CD14-positive monocyte (primary cell): ENCODE measurements at regions not wholly inside any gene's neighbourhood (a gene's known extent, or its start where the extent isn't known, plus 50 kb on each side); places are given as distances from the start of the nearest gene placed in this dataset.

Experiments used
- DNase-seq, 3 donors: peaks; one replicate each; pipeline ENCODE4 v3.0.0-alpha.2; 2011 to 2022
- H2AFZ ChIP-seq: 2 replicates; pipeline ENCODE4 v1.6.0; 2012; ENCODE audit warnings: mild to moderate bottlenecking, low read depth, low read length, inconsistent platforms; ENCODE audit not compliant: insufficient read depth, poor library complexity, severe bottlenecking
- H3K27ac ChIP-seq, 2 donors: 1 replicate in 1 of 2; 2 replicates in 1 of 2; pipeline ENCODE4 v1.5.1; 2012 to 2013; ENCODE audit warnings: low read length in 2 of 2, control low read depth in 1 of 2, inconsistent platforms in 1 of 2, low read depth in 1 of 2, mild to moderate bottlenecking in 1 of 2
- H3K27me3 ChIP-seq, 2 donors: one replicate each; pipeline versions ENCODE4 v1.6.0 to v1.6.1; 2011 to 2013; ENCODE audit warnings: low read length in 2 of 2; ENCODE audit not compliant: control insufficient read depth in 2 of 2, insufficient read depth in 2 of 2
- H3K36me3 ChIP-seq, 2 donors: replicated peaks in 1 of 2; 1 replicate in 1 of 2; 2 replicates in 1 of 2; pipeline versions ENCODE4 v1.5.1 to v1.6.1; 2012 to 2013; ENCODE audit warnings: low read length in 2 of 2, control low read depth in 1 of 2, inconsistent platforms in 1 of 2, mild to moderate bottlenecking in 1 of 2; ENCODE audit not compliant: insufficient read depth in 2 of 2, control insufficient read depth in 1 of 2
- H3K4me1 ChIP-seq, 2 donors: 1 replicate in 1 of 2; 2 replicates in 1 of 2; pipeline versions ENCODE4 v1.5.1 to v1.6.1; 2012 to 2013; ENCODE audit warnings: low read length in 2 of 2, control low read depth in 1 of 2, inconsistent platforms in 1 of 2, mild to moderate bottlenecking in 1 of 2, moderate library complexity in 1 of 2; ENCODE audit not compliant: insufficient read depth in 2 of 2, control insufficient read depth in 1 of 2
- H3K4me2 ChIP-seq: replicated peaks from 2 replicates; pipeline ENCODE3; 2012; ENCODE audit warnings: low read length, moderate library complexity, mild to moderate bottlenecking; ENCODE audit not compliant: poor library complexity, severe bottlenecking; ENCODE audit errors: extremely low read depth
- H3K4me3 ChIP-seq, 3 experiments: fragments of 200-600 bp in 1 of 3; sonication (generic) in 1 of 3; replicated peaks in 1 of 3; 1 replicate in 2 of 3; 2 replicates in 1 of 3; pipeline ENCODE4 v1.5.1; 2011 to 2013; ENCODE audit warnings: low read length in 3 of 3, mild to moderate bottlenecking in 3 of 3, control low read depth in 2 of 3, low read depth in 2 of 3, inconsistent platforms in 1 of 3, moderate library complexity in 1 of 3
- H3K79me2 ChIP-seq: 2 replicates; pipeline ENCODE4 v1.6.0; 2012; ENCODE audit warnings: mild to moderate bottlenecking, control low read depth, inconsistent platforms, low read length, moderate library complexity; ENCODE audit not compliant: insufficient read depth
- H3K9ac ChIP-seq: 2 replicates; pipeline ENCODE4 v1.6.0; 2017; ENCODE audit warnings: low read length, mild to moderate bottlenecking; ENCODE audit not compliant: insufficient read depth, poor library complexity, severe bottlenecking
- H3K9me3 ChIP-seq, 2 donors: replicated peaks in 1 of 2; 1 replicate in 1 of 2; 2 replicates in 1 of 2; pipeline versions ENCODE4 v1.5.1 to v1.6.1; 2012 to 2013; ENCODE audit warnings: low read length in 2 of 2, control low read depth in 1 of 2; ENCODE audit not compliant: control insufficient read depth in 1 of 2, insufficient read depth in 1 of 2
- H4K20me1 ChIP-seq: 2 replicates; pipeline ENCODE4 v1.6.0; 2012; ENCODE audit warnings: mild to moderate bottlenecking, low read length, control low read depth, moderate library complexity; ENCODE audit not compliant: insufficient read depth
- H3K27ac Mint-ChIP-seq, 7 donors: one replicate each; pipeline ENCODE4 v1.8.0; 2020; ENCODE audit warnings: mild to moderate bottlenecking in 7 of 7, mixed read lengths in 7 of 7, moderate library complexity in 6 of 7, inconsistent platforms in 2 of 7
- H3K27me3 Mint-ChIP-seq, 3 donors: one replicate each; pipeline ENCODE4 v1.8.0; 2021 to 2022; ENCODE audit warnings: low read depth in 3 of 3, mild to moderate bottlenecking in 3 of 3, mixed read lengths in 3 of 3, moderate library complexity in 3 of 3, inconsistent platforms in 1 of 3
- H3K36me3 Mint-ChIP-seq, 2 donors: one replicate each; pipeline ENCODE4 v1.8.0; 2020; ENCODE audit warnings: mixed read lengths in 2 of 2, inconsistent platforms in 1 of 2, mild to moderate bottlenecking in 1 of 2
- H3K4me1 Mint-ChIP-seq: one replicate; pipeline ENCODE4 v1.8.0; 2020; ENCODE audit warnings: mild to moderate bottlenecking, mixed read lengths
- H3K4me3 Mint-ChIP-seq, 2 donors: one replicate each; pipeline ENCODE4 v1.8.0; 2020; ENCODE audit warnings: mild to moderate bottlenecking in 2 of 2, mixed read lengths in 2 of 2, moderate library complexity in 1 of 2
- H3K9me3 Mint-ChIP-seq, 7 donors: one replicate each; pipeline ENCODE4 v1.8.0; 2020 to 2022; ENCODE audit warnings: mixed read lengths in 7 of 7, mild to moderate bottlenecking in 6 of 7, moderate library complexity in 6 of 7, inconsistent platforms in 2 of 7
- WGBS: methylation state at CpG from one replicate; pipeline ENCODE4 v1.1.5; 2013; ENCODE audit warnings: missing lambda C conversion rate; ENCODE audit not compliant: insufficient coverage; 5-methylcytosine and 5-hydroxymethylcytosine counted together
- intact Hi-C, 2 donors: fragments of 100-400 bp; cut with micrococcal nuclease; formaldehyde crosslinking; loops; one replicate each; pipeline versions ENCODE4 v1.15.0 to v1.15.1; 2023
- TF ChIP-seq, protein P1 (sequence below): fragments of 200-600 bp; IDR thresholded peaks from one replicate; pipeline ENCODE4 v1.8.0; 2022; ENCODE audit warnings: antibody characterized with exemption, mild to moderate bottlenecking

- 100% methylated on average over 1 of the region's 3 CpGs for WGBS
- TF ChIP-seq, protein P1, sequence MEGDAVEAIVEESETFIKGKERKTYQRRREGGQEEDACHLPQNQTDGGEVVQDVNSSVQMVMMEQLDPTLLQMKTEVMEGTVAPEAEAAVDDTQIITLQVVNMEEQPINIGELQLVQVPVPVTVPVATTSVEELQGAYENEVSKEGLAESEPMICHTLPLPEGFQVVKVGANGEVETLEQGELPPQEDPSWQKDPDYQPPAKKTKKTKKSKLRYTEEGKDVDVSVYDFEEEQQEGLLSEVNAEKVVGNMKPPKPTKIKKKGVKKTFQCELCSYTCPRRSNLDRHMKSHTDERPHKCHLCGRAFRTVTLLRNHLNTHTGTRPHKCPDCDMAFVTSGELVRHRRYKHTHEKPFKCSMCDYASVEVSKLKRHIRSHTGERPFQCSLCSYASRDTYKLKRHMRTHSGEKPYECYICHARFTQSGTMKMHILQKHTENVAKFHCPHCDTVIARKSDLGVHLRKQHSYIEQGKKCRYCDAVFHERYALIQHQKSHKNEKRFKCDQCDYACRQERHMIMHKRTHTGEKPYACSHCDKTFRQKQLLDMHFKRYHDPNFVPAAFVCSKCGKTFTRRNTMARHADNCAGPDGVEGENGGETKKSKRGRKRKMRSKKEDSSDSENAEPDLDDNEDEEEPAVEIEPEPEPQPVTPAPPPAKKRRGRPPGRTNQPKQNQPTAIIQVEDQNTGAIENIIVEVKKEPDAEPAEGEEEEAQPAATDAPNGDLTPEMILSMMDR, result no peak
- no peak overlapping the region for H3K27ac Mint-ChIP-seq
These were observed 1003.6 kb downstream of the TMEM121 start for GRCh38 chr14:106530031-106530422.

DNA sequence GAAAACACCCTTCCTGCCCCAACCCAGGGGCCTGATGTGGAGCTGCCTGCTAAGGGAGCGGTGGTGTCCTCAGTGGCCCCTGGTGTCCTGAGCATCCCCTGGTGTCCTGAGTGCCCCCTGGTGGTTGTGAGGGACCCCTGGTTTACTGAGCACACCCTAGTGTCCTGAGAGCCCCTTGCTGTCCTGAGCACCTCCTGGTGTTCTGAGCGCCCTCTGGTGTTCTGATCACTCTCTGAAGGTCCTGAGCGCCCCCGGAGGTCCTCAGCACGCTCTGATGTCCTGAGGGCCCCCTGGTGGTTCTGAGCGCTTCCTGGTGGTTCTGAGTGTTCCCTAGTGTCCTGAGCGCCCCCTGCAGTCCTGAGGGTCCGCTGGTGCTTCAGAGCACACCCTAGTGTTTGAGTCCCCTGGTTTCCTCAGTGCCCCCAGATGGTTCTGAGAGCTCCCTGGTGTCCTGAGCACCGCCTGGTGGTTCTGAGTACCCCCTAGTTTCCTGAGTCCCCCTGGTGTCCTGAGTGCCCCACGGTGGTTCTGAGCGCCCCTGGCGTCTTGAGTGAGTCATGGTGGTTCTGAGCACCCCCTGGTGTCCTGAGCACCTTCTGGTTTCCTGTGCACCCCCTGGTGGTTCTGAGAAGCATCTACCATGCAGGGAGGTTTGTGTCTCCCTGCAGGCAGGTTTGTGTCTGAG, 1004.2 kb downstream of the TMEM121 start:
- H3K27ac Mint-ChIP-seq, result peak overlapping the region in 1 of 7 donors; percentile 18
- no peak overlapping the region for H2AFZ ChIP-seq
- H3K9ac ChIP-seq, result no peak overlapping the region
- H3K9me3 Mint-ChIP-seq, result peaks cover 0 to 13% (median 9%) of the 10 kb centered on the region in 7 donors
- H3K4me1 Mint-ChIP-seq, result no peaks in the 10 kb centered on the region
- H3K4me3 ChIP-seq, result no peak overlapping the region
- no peaks in the 10 kb centered on the region for H3K36me3 ChIP-seq
- TF ChIP-seq, protein P1, result peak; percentile 27
- no peaks in the 10 kb centered on the region for H3K79me2 ChIP-seq
- H3K9me3 ChIP-seq, result peaks cover 0 to 12% of the 10 kb centered on the region in 2 donors
- no peak overlapping the region for H3K4me3 Mint-ChIP-seq
- H4K20me1 ChIP-seq, result no peaks in the 10 kb centered on the region
- 76% methylated on average over 9 of the region's 12 CpGs for WGBS
- H3K27me3 Mint-ChIP-seq, result peaks cover 0 to 4% (median 2%) of the 10 kb centered on the region in 3 donors
- no peaks in the 10 kb centered on the region for H3K4me1 ChIP-seq
- no peak overlapping the region for H3K4me2 ChIP-seq
- no peak for DNase-seq
- intact Hi-C loops, result no loop called here
- no peak overlapping the region for H3K27ac ChIP-seq
- H3K36me3 Mint-ChIP-seq, result no peaks in the 10 kb centered on the region
- no peaks in the 10 kb centered on the region for H3K27me3 ChIP-seq

More at GRCh38 chr14:106530031-106530422, 1003.6 kb downstream of the TMEM121 start:
- H3K4me1 ChIP-seq, result no peaks in the 10 kb centered on the region
- Mint-ChIP-seq H3K4me3 (no peak overlapping the region), H3K27me3 (peaks cover 0 to 4% (median 2%) of the 10 kb centered on the region in 3 donors), H3K9me3 (peaks cover 2 to 13% (median 9%) of the 10 kb centered on the region in 7 donors), H3K4me1 (no peaks in the 10 kb centered on the region), H3K36me3 (no peaks in the 10 kb centered on the region)
- H3K27me3 ChIP-seq, result no peaks in the 10 kb centered on the region
- no peaks in the 10 kb centered on the region for H4K20me1 ChIP-seq
- peaks cover 0 to 12% of the 10 kb centered on the region in 2 donors for H3K9me3 ChIP-seq
- no peaks in the 10 kb centered on the region for H3K79me2 ChIP-seq
- no peak overlapping the region for H2AFZ ChIP-seq
- no peak overlapping the region for H3K27ac ChIP-seq
- intact Hi-C loops, result no loop called here
- no peak overlapping the region for H3K4me2 ChIP-seq
- no peak overlapping the region for H3K4me3 ChIP-seq
- H3K36me3 ChIP-seq, result no peaks in the 10 kb centered on the region
- no peak for DNase-seq
- no peak overlapping the region for H3K9ac ChIP-seq
